ENCODE measurements at regions not wholly inside any gene's neighbourhood (a gene's known extent, or its start where the extent isn't known, plus 50 kb on each side); places are given as distances from the start of the nearest gene placed in this dataset.

DNA sequence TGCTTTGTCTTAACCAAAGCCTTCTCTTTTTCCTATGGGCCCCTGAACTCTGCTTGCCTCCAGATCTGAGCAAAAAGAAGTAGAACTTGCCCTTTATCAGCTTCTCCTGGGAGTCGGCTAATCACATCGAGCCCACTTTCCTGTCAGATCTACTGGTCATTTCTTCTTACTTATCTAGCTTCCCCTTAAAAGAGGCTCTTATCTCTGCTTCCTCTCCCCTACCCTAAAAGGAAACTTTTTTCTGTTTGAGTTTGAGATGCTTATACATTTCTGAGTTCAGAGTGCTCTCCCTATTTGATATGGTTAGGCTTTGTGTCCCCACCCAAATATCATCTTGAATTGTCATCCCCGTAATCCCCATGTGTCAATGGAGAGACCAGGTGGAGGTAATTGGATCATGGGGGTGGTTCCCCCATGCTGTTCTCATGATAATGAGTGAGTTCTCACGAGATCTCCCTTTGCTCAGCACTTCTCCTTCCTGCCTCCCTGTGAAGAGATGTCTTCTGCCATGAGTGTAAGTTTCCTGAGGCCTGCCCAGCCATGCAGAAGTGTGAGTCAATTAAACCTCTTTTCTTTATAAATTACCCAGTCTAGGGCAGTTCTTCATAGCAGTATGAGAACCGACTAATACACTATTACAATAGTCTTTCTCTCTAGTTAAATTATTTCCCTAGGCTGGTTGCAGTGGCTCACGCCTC is 114.7 kb upstream of the AMN1 start (continued):
- TF ChIP-seq RB1 (IDR thresholded peaks at IDR 0.05; ENCODE audit: low read depth) (no peak), NCOA2 (IDR thresholded peaks at IDR 0.05; ENCODE audit: partially characterized antibody in 2 of 2) (no peak), ZNF316 (IDR thresholded peaks at IDR 0.05) (peak; percentile 67), ZBTB8A (IDR thresholded peaks at IDR 0.05; ENCODE audit: partially characterized antibody) (no peak), TAF9B (IDR thresholded peaks at IDR 0.05; ENCODE audit: partially characterized antibody) (no peak), NFIC (IDR thresholded peaks at IDR 0.05) (peak; percentile 46), MYNN (IDR thresholded peaks at IDR 0.05) (no peak), MYNN (CRISPR knock-in tag; IDR thresholded peaks at IDR 0.05) (no peak), ASH1L (IDR thresholded peaks at IDR 0.05; ENCODE audit: borderline replicate concordance, low read depth, partially characterized antibody) (no peak), TGIF2 (CRISPR knock-in tag; IDR thresholded peaks at IDR 0.05) (no peak), CREBBP (IDR thresholded peaks at IDR 0.05; ENCODE audit: low read depth, low read length) (no peak), NR3C1 (CRISPR knock-in tag; IDR thresholded peaks at IDR 0.05) (no peak), ZNF174 (CRISPR knock-in tag; IDR thresholded peaks at IDR 0.05) (no peak), YBX1 (IDR thresholded peaks at IDR 0.05) (no peak), FOXA1 (IDR thresholded peaks at IDR 0.05; ENCODE audit: borderline replicate concordance) (no peak), ZNF134 (CRISPR knock-in tag; conservative IDR thresholded peaks at IDR 0.05) (no peak), ZNF253 (CRISPR knock-in tag; conservative IDR thresholded peaks at IDR 0.05) (no peak), KDM1A (IDR thresholded peaks at IDR 0.05) (no peak)
- TF ChIP-seq, protein P1, sequence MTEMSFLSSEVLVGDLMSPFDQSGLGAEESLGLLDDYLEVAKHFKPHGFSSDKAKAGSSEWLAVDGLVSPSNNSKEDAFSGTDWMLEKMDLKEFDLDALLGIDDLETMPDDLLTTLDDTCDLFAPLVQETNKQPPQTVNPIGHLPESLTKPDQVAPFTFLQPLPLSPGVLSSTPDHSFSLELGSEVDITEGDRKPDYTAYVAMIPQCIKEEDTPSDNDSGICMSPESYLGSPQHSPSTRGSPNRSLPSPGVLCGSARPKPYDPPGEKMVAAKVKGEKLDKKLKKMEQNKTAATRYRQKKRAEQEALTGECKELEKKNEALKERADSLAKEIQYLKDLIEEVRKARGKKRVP (CRISPR knock-in tag; IDR thresholded peaks at IDR 0.05), result no peak
- TF ChIP-seq, protein P2, sequence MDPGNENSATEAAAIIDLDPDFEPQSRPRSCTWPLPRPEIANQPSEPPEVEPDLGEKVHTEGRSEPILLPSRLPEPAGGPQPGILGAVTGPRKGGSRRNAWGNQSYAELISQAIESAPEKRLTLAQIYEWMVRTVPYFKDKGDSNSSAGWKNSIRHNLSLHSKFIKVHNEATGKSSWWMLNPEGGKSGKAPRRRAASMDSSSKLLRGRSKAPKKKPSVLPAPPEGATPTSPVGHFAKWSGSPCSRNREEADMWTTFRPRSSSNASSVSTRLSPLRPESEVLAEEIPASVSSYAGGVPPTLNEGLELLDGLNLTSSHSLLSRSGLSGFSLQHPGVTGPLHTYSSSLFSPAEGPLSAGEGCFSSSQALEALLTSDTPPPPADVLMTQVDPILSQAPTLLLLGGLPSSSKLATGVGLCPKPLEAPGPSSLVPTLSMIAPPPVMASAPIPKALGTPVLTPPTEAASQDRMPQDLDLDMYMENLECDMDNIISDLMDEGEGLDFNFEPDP (CRISPR knock-in tag; IDR thresholded peaks at IDR 0.05), result no peak
- TF ChIP-seq, protein P3, sequence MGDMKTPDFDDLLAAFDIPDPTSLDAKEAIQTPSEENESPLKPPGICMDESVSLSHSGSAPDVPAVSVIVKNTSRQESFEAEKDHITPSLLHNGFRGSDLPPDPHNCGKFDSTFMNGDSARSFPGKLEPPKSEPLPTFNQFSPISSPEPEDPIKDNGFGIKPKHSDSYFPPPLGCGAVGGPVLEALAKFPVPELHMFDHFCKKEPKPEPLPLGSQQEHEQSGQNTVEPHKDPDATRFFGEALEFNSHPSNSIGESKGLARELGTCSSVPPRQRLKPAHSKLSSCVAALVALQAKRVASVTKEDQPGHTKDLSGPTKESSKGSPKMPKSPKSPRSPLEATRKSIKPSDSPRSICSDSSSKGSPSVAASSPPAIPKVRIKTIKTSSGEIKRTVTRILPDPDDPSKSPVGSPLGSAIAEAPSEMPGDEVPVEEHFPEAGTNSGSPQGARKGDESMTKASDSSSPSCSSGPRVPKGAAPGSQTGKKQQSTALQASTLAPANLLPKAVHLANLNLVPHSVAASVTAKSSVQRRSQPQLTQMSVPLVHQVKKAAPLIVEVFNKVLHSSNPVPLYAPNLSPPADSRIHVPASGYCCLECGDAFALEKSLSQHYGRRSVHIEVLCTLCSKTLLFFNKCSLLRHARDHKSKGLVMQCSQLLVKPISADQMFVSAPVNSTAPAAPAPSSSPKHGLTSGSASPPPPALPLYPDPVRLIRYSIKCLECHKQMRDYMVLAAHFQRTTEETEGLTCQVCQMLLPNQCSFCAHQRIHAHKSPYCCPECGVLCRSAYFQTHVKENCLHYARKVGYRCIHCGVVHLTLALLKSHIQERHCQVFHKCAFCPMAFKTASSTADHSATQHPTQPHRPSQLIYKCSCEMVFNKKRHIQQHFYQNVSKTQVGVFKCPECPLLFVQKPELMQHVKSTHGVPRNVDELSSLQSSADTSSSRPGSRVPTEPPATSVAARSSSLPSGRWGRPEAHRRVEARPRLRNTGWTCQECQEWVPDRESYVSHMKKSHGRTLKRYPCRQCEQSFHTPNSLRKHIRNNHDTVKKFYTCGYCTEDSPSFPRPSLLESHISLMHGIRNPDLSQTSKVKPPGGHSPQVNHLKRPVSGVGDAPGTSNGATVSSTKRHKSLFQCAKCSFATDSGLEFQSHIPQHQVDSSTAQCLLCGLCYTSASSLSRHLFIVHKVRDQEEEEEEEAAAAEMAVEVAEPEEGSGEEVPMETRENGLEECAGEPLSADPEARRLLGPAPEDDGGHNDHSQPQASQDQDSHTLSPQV (IDR thresholded peaks at IDR 0.05), result 0 out of 2 replicates have a peak, but pooled peaks have one; percentile 33
- TF ChIP-seq, protein P4, sequence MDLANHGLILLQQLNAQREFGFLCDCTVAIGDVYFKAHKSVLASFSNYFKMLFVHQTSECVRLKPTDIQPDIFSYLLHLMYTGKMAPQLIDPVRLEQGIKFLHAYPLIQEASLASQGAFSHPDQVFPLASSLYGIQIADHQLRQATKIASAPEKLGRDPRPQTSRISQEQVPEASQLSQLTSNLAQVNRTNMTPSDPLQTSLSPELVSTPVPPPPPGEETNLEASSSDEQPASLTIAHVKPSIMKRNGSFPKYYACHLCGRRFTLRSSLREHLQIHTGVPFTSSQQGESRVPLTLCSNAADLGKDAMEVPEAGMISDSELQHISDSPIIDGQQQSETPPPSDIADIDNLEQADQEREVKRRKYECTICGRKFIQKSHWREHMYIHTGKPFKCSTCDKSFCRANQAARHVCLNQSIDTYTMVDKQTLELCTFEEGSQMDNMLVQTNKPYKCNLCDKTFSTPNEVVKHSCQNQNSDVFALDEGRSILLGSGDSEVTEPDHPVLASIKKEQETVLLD (IDR thresholded peaks at IDR 0.05), result 0 out of 2 replicates have a peak, but pooled peaks have one; percentile 19

Measured in K562 (cell line).